HG03108 (cell line): ENCODE measurements at regions not wholly inside any gene's neighbourhood (a gene's known extent, or its start where the extent isn't known, plus 50 kb on each side); places are given as distances from the start of the nearest gene placed in this dataset.

Experiments used
- ATAC-seq: cut with Tn5 transposase; IDR thresholded peaks from one replicate; pipeline ENCODE4 v1.9.1; 2021; ENCODE audit warnings: moderate library complexity; ENCODE audit not compliant: unreplicated experiment

DNA sequence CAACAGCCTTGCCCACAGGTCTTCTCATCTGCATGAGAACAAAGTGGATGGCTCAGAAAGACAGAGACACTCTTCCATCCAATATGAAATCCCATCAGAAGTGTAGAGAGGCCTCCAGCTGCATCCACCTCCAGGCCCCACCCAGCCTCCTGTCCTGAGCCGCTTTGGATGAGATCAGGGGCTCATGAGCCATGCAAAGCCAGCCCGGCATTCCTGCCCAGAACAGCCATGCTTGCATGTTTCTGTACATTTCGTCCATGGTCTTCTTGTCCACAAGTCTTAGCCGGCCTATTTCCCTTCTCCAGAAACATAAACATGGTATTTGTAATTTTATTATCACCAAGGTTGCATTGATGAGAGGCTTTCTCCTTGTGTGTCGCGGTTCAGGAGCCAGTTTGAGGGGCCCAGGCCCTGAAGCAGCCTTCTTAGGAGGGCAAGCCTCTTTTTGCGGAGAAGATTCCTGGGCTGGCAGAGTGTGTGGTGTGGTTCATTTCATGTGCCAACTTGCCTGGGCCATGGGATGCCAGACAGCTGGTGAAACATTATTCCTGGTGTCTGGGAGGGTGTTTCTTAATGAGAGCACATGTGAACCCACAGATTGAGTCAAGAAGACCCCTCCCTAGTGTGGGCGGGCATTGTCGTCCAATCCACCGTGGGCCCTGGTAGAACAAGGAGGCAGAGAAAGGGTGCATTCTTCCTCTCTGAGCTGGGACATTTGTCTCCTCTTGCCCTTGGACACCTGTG lies 928.9 kb downstream of the TBC1D22A start:
- ATAC-seq = no peak

DNA sequence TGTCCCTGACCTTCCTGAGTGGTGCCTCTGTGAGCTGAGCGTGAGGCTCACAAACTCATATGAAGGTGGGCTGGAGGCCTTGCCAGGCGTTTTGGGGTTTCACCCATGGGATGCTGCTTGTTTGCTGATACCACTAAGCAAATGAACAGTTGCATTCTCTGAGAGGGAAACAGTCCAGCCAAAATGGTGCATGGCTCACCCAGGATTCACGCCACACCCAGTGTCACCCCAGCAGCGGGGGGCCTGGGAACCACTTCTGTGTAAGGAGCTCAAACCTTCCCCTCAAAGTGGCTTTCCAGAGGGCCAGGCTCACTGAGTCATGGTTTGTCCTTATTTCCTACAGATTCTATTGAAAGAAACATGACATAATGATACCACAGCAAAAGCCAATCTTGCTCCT lies 928.1 kb downstream of the TBC1D22A start:
- ATAC-seq = no peak

DNA sequence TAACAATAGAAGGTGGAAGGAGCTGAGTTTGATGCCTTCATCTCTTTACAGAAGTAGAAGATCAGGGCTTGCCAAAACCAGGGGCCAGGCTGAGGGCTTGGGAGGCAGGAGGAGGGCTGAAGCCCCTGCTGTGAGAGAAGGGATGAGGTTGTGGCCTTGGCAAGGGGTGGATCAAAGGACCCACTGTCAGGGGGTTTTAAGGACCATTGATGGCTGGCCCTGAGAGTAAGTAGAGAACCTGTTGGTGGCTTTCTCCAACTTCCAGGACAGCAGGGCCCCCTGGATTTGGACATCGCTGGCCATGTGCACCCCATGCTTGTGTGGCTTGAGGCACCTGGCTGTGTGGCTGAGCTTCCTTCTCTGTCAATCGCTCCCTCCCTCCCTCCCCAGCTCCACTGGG lies 927.7 kb downstream of the TBC1D22A start:
- no peak for ATAC-seq

DNA sequence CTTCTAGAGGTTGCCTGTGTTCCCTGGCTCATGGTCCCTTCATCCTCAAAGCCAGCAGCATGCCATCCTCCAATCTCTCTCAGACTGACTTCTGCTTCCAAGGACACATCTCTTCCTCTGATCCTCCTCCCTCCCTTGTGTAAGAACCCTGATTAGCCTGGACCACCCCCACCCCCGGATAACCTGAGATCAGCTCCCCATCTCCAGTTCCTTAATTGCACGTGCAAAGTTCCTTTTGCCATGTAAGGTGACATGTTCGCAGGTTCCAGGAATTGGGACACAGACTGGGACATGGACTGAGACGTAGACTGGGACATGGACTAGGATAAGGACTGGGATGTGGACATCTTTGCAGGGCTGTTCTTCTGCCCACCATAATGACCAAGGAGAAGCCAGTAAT lies 925.3 kb downstream of the TBC1D22A start:
- no peak for ATAC-seq

DNA sequence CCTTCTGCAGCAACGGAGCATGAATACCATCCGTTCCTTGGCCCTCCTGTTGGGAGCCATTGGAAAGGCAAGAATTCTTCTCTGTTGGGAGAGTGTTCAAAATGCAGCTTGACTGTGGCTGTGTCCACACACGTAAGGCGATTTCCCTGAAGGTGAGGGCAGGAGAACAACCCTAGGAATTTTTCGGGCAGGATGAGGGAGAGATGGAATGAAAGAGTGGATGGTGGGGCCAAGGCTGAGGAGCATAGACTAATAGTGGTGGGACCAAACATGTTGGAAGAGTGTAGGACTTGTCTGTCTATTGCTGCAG lies 924.9 kb downstream of the TBC1D22A start:
- ATAC-seq = no peak

- no peak for ATAC-seq
These were observed 924.3 kb downstream of the TBC1D22A start for GRCh38 chr22:47686594-47687345.

GRCh38 chr22:47681411-47682165 lies 919.1 kb downstream of the TBC1D22A start:
- no peak for ATAC-seq

DNA sequence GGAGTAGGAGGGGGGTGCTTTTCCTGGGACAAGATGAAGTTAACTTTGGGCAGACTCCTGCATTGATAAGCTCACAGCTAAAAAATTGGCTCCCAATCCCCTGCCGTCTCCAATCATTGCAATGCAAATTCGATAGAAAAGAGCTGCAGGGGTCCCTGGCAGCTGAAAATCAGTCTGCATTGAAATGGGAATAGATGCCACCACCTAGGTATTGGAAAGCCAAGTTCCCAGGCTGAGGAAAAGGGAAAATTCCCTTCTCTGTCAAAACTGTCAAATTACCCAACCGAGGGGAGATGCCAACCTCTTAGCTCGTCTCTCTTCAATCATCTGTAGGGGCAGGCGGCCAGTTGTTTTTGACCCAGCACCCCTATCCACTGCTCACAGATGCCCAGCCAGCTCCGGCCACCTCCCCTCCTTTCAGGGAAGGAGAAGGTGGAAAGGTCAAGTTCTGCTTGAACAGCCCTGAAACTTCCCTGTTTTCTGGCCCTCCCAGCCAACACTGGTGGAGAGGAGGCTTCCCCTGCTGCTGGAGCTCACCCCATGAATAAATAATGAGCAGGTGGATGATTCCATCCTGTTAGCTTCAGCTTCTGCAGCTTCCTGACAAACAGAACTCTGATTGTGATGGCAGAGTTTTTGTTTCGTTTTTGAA lies 916.3 kb downstream of the TBC1D22A start:
- ATAC-seq = no peak

- ATAC-seq = no peak
These were observed 915.6 kb downstream of the TBC1D22A start for GRCh38 chr22:47678048-47678447.

- no peak for ATAC-seq
These were observed 914.2 kb downstream of the TBC1D22A start for GRCh38 chr22:47676685-47677084.

GRCh38 chr22:47674600-47674999 lies 912.1 kb downstream of the TBC1D22A start:
- ATAC-seq = no peak

DNA sequence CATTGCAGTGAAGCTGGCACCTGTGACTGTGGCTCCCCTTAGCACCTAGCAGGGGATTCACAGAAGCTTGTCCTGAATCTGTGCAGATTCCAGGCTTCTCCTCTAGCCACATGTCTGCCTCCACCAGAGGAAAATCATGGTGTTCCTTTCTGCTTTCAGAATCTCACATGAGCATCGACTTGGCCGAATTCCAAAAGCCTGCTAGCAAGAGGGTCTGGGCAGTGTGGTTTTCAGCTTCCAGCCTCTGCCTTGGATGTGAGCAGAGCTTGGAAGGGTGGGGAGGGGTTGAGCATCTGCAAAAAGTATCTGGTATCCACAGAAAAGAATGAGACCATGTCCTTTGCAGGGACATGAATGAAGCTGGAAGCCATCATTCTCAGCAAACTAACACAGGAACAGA lies 911.1 kb downstream of the TBC1D22A start:
- ATAC-seq = no peak

- no peak for ATAC-seq
These were observed 910.1 kb downstream of the TBC1D22A start for GRCh38 chr22:47672526-47672925.

DNA sequence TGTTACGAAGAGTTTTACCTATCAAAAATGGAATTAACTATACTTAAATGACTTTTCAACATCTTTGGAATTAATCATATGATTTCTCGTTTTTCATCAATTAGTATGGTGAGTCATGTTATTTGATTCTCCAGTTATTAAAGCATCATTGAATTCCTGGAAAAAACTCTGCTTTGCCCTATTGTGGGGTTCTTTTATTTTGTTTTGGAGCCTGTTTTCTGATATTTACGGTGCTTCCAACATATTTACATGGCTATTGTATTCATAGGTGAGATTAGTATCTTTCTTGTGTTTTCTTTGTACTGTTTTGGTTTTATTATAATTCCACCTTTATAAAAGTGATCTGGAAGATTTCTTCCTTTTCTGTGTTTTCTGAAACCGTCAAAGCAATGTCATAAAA lies 902.7 kb downstream of the TBC1D22A start:
- ATAC-seq = no peak

GRCh38 chr22:47663615-47664605 lies 901.5 kb downstream of the TBC1D22A start:
- no peak for ATAC-seq

DNA sequence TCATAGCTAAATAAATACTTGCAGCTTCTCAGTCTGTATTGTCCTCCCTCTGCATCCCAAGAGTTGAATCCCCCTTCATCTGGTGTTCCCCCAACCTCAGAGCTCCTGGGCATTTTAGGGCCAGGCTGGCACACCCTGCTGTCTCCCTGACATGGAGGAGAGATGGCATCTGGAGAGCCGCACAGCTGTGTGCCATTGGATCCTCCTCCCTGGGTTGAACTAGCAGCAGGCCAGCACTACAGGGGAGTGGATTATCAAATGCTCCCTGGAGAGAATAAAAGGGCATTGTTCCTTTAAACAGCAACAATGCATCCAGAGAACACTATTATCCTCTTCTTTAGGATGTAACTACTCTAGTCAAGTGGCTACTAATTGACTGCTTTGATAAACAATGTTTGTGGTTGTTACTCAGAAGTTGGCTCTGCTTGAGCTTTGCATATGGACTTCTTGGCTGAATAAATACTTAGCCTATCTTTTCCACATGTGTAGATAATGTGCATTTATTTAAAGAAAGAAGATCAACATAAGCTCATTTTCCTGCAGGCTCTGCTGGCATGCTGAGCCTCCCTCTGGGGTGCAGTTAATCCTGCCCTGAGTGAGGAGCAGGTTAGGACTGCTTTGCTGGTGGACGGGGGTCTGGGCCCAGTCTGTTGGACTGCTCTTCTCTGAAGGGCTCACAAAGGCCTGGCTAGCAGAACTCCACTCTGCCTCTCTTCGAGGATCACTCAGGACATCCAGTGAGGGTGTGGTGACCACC lies 897.2 kb downstream of the TBC1D22A start:
- ATAC-seq = no peak

DNA sequence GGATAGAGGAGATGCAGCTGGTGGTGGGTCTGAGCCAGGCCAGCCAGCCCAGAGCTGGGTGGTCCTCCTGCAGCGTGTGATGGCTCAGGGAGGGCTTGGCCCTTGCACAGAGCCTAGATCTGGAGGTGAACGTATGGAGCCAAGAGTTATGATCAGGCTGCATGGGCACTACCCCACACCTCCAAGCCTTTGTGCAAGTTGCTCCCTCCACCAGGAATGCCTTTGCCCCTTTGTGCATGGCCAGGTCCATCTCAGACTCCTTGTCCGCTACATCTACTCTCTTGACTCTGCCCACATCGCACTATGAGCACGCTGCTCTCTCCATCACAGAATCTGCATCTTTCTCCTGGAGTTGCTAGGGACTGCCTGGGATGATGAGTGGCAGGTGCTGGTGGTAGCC lies 895.7 kb downstream of the TBC1D22A start:
- no peak for ATAC-seq

DNA sequence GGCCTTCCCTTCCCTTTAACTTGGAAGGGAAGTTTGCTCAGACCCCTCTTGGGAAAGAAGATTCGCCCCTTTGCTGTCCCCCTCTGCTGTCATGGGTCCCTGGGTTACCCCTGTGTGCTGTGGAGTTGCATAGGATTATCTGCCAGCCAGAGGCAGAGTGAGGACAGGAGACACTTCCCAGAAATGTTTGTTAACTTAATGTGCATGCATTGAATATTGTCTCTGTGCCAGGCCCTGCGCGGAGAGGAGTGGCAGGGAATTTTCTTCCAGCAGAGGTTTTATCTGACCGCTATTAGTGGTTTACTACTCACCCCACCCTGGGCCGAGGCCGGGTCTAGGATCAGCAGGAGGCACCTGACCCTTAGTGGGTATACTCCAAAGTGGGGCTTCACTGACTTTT lies 894.8 kb downstream of the TBC1D22A start:
- no peak for ATAC-seq

- ATAC-seq = no peak
These were observed 894.4 kb downstream of the TBC1D22A start for GRCh38 chr22:47656806-47657205.

DNA sequence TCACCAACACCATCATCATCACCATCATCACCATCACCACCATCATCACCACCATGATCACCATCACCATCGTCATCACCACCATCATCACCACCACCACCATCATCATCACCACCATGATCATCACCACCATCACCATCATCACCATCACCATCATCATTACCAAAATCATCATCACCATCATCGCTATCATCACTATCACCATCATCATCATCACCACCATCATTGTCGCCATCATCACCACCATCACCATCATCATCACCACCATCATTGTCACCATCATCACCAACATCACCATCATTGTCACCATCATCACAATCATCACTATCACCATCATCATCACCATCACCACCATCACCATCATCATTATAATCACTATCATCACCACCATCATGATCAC lies 893.5 kb downstream of the TBC1D22A start:
- no peak for ATAC-seq
